CMK (cell line): ENCODE measurements at regions not wholly inside any gene's neighbourhood (a gene's known extent, or its start where the extent isn't known, plus 50 kb on each side); places are given as distances from the start of the nearest gene placed in this dataset.

Source experiments
- DNase-seq: peaks from one replicate; pipeline ENCODE4 v3.0.0-alpha.2; 2010; ENCODE audit warnings: low read depth

DNA sequence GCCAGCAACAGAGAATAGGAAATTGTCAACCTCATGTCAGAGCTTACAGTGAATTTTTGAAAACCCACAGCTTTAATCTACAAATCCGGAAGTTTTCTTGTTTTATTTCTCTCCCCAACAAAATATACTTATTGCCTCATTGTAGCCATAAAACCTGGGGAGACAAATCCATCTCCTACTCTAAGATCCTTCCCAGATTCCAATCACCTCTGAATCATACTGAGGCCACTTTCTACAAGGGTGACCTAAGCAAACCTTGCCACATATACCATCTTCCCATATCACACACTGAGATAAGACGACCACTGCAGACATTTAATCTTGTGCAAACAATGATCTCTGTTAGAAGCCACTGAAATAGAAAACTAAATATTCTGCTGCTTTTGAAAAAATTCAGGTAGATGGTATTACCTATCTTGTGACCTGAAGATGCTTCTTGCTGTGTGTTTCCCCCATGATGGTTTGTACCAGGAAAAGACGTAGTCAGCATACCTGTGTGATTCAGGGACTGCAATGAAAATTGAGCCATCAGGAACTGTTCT lies 171.5 kb upstream of the DUSP10 start:
- DNase-seq = no peak

DNA sequence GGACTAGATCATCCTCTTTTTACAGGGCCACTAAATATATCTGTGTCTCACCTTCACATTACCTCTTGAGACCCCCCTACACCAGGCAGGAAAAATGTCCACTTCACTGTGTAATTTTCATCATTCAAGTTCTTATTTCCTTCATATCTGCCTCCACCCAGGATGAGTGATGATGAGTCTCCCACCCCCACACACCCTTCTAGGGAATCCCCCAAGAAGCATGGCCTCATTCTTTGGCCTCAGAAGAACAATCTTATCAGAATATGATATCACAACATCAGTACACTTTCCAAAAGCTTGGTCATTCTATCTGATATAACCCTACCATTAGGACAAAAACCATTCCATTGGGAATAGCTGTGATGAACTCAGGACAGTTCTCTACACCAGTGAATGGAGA lies 170.3 kb upstream of the DUSP10 start:
- DNase-seq = no peak

DNA sequence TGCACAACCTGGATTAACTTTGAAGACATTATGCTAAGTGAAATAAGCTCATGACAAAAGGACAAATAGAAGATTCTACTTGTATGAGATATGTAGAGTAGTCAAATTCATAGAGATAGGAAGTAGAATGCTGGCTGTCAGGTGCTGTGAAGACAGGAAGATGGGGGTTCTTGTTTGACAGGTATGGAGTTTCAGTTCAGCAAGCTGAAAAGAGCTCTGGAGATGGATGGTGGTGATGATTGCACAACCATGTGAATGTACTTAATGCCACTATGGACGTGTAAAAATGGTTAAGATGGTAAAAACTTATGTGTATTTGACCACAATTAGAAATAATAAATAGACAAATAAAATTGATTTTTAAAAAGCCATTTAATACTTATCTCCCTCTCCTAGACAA lies 169.8 kb upstream of the DUSP10 start:
- no peak for DNase-seq

DNA sequence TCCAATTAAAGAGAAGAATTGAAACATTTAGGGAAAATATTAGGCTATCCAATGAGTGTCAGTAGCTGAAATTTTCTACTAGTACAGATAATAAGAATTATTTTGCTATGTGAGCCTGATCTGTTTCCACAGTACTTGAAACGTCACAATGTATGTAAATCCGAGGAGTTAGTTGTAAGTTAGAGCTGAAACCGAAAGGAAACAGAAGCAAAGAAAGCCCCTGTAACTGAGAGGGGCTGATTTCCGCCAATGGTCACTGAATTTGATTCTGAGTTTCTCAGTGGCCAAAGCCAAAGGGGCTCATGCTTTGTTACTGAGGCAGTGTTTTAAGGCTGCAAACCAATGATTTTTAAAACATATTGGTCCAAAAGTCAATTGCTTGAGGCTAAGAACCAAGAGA lies 168.3 kb upstream of the DUSP10 start:
- DNase-seq = no peak

DNA sequence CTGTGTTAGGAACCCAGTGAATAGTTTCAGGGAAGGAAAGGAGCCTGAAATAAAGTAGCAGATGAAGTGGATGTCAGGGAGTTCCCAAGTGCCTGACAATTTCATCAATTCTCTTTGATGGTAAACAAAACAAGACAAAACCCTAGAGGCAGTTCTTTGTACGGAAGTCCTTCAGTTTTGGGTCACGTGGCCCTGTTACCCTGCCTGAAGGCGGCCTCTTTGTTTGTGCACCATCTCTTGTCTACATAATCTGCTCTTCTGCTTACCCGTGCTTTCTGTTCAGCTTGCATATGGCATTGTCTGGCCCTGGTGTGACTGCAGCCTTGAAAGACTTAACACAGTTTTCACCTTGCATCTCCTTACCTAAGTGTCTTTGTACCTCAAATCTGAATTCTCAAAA lies 166.7 kb upstream of the DUSP10 start:
- DNase-seq = no peak

DNA sequence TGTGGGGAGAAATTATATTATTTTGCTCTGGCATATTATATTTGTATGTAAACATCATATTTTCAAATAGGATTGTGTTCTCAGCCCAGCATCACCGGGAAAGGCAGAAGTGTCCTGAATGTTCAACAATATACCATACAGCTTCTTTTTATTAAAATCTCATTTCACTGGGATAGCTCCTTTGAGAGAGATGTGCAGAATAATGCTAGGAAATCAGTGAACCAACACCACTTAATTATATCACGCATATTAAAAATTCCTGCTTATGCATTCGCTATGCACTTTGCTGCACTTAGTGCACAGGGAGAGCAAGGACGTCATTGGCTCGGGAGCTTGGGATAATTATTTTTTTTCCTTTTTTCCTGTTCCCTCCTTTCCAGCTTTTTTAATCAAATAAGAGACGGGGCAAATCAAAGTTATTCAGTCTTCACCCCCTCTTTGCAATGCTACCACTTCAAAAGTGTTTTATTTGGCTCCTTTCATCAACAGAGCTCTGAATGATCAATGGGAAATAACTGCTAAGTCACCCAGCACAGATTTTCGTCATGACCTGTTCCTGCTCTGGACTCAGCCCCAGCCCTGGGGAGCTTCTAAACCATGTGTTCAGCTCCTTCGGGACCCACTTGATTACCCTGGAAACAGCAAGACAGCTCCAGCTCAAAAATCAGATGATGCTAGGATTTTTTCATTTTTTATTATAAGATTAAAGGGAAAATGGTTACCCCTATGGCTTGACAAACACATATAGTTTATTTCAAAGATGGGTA lies 165.5 kb upstream of the DUSP10 start:
- no peak for DNase-seq

DNA sequence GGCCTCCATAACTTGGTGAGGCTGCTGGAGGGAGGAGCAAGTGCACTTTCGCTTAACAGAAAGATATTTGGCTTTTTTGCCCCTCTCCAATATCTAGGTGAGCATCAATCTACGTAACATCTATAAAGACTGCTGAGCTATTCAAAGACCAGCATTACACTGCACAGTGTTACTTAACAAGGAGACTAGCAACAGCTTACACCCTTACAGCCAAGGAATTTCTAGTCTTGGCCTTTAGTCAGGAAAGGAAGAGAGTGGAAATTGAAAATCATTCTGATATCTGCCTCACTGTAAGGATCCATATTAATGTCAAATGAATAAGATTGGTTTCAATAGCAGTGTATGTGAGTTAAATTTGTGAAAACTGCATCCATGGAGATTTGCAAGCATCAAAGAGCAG lies 163.9 kb upstream of the DUSP10 start:
- DNase-seq = no peak

DNA sequence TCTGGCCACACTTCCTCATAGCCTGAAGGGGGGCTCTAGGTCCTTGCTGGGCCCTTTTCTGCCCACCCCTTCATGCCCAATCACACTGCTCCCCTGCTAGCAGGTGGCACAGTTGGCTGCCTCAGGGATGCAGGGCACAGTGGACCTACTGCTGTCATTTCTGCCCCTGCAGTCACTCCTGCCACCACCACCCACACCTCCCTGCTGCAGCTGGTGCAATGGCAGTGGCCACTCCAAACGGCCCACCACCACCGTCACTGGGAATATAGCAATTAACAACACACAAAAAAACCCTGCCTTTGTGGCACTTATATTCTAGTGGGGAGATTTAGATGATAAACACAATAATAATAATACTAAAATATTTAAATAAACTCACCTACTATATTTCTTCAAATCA lies 162.4 kb upstream of the DUSP10 start:
- DNase-seq = no peak

DNA sequence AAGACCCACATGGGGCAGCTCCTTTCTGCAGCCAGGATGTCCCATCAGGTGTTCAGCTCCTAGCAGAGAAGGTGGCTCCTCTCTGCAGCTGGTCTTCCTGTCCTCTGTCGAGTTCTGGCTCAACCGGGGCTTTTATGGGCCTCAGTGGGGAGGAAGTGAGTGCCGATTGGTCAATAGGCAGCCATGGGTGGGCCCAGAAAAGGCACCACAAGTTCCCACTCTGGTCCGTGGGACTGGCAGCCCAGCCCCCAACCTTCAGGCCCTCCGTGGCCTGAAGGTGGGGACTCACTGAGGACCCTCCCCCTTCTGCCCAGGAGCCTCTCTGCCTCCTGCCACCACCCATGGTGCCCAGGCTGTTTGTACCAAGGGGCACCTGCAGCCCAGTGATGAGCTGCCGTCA lies 161.7 kb upstream of the DUSP10 start:
- DNase-seq = no peak

DNA sequence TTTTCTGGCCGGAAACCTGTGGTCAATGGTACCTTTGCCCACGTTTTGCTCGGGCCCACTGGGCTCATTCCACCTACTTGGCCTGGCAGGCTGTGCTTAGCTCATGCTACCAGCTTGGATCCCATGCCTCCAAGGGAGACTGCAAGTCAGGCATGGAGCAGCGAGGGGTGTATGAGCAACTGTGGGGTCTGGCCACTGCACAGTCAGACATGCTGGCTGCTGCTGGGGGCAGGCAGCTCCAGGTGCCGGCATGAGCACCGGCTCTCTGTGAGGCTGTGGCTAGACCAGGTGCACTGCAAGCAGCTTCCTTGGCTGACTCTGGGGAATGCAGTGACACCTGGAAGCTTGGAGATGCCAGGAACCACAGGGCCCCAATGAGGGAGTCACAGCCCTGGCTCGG lies 161.1 kb upstream of the DUSP10 start:
- DNase-seq = no peak

DNA sequence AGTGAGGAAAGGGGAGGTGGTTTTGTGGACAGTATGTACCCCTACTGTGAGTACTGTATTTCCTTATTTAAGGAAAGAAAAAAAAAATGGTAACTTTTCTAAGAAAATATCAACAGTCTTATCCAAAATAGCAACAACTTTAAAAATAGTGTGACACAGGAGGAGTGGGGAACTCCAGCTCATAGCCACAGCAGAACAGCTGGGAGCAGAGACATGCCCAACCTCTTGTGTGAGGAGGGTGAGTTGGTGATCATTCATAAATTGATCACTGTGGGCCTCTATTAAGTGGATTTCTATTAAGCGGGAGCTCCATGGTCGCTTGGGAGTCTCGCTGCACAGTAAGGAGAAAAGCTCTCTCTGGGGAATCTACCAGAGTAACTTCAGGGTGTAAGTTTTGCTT lies 158.8 kb upstream of the DUSP10 start:
- DNase-seq = no peak

DNA sequence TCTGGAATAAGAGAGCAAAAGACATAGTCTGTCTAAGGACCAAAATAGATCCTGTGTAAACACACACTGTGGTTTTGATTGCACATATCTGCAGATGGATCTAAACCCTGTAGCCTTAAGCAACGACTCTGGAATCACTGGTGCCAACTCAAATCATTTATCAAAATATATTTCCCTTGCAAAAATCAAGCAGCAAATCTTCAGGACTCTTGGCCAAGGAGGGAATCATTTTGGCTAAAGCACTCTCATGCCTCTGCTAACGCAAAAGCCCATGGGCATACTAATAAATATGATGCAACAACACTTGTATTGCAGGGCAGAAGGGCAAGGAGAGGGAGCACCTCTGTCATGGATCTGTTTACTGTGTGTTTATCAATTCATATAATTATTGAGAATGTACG lies 155.4 kb upstream of the DUSP10 start:
- DNase-seq = no peak

DNA sequence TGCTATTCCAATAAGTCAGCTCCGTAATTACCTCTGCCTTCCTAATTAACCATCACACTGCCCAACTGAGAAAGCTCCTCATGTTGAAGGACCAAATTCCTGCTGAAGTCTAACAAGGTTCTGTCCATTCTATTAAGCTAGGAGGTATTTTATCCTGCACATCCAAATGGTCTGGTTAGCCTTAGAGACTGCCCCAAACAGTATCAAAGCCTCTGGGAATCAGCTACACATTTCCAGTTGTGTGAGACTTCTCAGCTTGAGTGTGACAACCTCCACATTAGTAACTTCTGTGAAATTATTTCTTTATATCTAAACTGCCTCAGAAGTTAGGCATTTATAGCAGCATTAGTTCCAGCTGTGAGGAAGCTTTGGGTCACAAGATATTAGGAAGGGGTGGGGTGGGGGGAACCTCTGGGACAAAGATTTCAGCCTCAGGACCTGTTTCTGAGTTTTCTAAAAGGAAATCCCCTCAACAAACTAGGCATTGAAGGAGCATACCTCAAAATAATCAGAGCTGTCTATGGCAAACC lies 150.5 kb upstream of the DUSP10 start:
- DNase-seq = no peak

DNA sequence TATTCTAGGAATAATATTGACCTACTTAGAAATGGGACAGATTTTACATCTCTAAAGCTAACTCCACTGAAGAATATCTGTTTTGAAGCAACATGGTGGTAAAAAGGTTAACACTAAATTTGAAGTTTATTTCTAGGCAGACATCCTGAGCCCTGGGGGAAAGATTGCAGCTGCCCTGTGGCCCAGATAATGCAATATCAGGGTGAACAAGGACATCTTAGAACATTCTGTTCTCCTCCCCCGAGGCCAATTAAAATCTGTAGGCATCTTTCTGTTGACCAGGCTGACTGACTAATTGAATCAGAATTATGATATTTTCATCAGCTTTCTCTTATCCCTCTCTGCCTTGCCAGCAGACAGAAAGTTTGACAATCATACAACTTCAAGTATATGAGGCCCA lies 149.8 kb upstream of the DUSP10 start:
- DNase-seq = no peak

DNA sequence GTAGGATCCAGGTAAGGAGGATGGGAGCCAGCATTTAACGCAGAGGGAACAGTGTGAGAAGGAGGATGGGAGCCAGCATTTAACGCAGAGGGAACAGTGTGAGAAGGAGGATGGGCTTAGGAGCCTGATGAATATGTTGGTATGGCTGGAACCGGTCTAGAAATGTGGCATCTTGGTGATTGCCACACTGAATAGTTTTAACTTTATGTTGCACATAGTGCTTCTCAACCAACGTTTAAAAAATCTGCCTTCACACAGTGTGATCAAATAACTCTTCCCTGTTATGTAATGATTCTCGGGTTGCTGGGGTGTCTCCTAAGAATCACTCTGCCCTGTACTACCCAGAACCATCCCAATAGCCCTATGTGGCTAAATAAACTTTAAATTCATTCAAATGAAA lies 146.9 kb upstream of the DUSP10 start:
- no peak for DNase-seq

DNA sequence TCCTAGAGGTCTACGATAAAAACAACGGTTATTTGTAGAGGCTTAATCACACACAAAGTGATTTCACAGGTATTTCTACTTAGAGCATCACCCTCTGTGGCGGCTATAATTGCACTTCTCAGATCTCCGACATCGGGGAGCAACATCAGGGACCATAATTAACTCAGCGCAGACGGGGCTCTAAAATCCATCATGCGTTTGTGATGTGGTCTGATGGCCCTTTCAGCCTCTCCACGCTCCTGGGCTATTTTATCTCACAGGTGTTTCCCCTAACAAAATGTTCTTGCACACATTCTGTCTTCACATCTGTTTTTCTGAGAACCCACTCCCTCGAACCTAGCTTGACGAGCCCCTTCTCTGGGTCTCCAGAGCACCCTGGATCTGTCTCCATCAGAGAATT lies 146.3 kb upstream of the DUSP10 start:
- DNase-seq = no peak

DNA sequence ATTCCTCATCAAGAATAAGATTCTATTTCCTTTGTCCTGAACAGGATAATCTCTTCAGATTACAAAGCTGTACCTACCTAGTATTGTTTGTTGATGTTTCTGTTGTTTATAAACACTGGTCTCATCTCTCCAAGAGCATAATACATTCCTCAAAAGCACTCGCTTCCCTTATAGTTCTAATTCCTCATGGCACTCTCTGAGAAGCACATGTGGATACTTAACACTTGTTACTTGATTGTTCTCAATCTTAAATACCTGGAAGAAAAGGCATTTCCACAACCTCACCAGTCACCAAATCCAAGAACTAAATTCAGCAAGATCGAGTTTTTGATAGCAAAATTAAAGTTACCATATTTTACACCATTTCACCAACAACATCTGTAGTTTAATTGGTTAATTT lies 145.9 kb upstream of the DUSP10 start:
- no peak for DNase-seq

DNA sequence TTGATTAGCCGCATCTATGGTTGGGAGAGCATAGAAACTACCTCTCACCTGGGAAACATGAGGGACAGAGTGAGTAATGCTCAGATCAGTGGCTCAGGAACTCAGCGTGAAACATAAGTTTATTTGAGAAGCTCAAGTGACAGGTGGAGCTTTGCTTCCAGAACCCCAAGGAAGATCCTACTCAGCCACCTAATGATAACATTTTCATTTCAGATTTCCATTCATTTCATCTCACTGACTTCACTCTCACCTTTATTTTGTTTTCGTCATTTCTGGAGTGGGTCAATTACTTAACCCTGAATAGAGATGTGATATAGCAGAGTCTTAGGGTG lies 145.5 kb upstream of the DUSP10 start:
- DNase-seq = no peak

DNA sequence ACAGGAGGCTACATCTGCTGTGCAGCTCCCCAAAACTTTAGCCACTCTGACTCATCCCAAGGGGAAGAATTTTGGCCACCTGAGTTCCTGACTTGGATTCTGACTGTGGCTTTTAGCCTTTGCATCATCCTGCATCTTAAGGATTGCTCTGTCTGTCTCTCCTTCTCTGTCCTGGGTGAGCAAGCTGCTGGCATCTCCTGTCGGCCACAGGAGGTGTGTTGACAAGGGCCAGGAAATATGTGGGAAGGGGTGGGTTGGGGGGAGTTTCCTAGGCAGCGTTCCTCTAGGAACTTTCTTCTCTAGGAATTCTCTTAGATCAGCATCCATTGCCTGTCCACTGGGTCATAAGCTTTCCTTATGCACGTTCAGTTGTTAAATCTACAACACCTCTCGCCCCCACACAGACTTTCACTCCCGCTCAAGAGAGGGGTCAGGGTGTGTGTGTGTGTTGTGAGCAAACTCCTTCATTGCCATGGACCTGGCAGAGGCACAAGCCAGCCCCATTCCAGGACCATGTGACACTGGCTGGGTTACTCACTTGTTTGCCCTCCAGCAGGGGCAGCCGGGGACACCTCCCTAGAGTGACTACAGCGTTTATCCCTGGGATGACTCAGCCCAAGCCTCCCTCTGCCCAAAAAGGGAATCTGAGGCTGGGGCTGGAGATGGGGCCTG lies 145.0 kb upstream of the DUSP10 start:
- DNase-seq = no peak

DNA sequence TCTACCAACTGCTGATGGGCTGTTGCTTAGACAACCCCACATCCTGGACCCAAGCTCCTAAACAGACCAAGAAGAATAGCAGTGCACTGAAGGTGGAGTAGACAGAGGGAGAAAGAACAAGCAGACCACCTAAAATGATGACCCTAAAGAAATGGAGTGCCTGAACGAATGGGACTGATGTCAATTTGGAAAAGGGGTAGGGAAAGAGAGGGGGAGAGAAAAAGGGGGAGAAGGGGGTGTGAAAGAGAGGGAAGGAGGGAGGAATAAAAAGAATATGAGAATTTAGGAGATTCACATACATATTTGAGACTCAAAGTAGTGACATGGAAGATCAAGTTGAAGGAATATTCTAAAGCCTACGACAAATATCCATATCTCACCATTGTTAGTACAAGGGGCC lies 144.4 kb upstream of the DUSP10 start:
- DNase-seq = no peak

DNA sequence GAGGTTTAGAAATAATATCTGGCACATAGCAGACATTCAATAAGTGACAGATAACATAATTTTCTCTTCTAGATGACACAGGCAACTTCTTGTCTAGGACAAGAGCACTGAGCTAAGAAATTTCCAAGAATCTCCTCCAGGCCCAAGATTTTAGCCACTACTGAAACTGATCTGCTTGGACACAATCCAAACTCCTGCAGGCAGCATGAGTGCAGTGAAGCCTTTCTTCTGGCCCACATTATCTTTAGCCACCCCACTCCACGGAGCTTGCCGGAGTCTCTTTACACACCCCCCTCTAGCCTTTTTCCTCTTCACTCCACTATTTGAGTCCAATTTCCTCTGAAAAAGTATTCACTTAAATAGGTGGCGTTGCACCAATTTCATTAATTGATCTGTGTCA lies 142.9 kb upstream of the DUSP10 start:
- no peak for DNase-seq

DNA sequence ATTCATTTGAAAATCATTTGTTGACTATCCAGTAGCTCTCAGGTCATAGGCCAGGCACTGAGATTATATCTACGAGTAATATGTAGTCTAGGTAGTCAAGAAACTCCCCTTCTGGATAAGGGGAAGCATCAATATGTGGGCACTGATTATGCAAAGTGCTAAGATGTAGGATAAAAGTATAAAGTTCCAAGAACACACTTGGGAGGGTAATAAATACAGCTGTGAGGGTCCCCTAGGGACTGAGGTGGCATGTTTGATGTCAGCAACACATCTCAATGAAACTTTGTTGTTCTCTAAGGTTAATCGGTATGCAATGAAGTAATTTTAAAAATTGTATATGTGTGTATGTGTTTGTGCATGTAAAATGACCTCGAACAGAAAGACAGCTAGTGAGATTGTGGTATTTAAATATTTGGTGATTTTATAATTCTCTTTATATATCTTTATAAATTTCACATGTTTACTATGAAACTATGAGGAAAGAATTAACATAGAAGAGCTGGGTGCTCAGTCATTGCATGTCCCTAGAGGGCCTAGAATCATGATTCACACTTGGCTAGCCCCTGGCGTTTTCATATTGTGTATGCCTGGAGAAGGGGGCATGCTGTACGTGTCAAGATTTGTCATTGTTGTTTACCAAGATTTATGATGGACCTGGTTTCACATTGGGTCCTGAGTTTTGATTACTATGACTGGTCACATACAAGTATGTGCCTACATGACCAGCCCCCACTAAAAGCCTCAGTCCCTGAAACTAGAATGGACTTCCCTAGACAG lies 140.1 kb upstream of the DUSP10 start:
- no peak for DNase-seq

DNA sequence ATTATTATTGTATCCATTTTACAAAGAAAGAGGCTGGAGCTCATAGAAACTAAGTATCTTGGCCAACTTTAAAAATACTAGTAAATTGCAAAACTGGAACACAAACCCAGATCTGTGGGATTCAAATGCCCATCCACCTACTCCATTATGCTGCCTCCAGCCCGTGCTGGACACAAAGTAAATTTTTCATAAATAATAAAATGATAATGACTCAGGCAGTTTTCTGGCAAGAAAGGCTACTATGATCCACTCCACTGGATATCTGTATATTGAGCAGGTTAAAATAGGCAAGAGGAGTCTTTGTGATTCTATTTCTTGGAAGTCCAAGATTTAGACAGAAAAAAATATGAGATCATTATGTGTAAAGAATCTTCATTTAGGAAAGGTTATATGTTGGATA lies 138.3 kb upstream of the DUSP10 start:
- DNase-seq = no peak
